ENCODE measurements at regions not wholly inside any gene's neighbourhood (a gene's known extent, or its start where the extent isn't known, plus 50 kb on each side); places are given as distances from the start of the nearest gene placed in this dataset.

- Histone ChIP-seq H2BK15ac (ENCODE audit: low read length) (no peak overlapping the region), H3K36me3 (replicated peaks in 1 of 2; ENCODE audit: control insufficient read depth in 2 of 2, insufficient read depth in 2 of 2, low read length in 2 of 2) (no peaks in the 10 kb centered on the region), H3K9ac (ENCODE audit: low read depth, low read length, poor library complexity) (no peak overlapping the region), H3K4me3 (ENCODE audit: low read length in 2 of 2) (no peak overlapping the region), H3K14ac (ENCODE audit: low read length) (no peak overlapping the region), H3K4ac (ENCODE audit: low read length) (no peak overlapping the region), H3K79me1 (ENCODE audit: low read depth, low read length) (no peaks in the 10 kb centered on the region), H3K4me2 (ENCODE audit: insufficient read depth, low read length, poor library complexity, severe bottlenecking) (no peak overlapping the region), H2BK120ac (ENCODE audit: low read depth, low read length) (no peak overlapping the region), H3K23ac (ENCODE audit: low read depth, low read length, poor library complexity) (no peak overlapping the region), H2AFZ (ENCODE audit: low read length) (no peak overlapping the region), H3K4me1 (ENCODE audit: control insufficient read depth in 2 of 2, insufficient read depth in 1 of 2, low read depth in 1 of 2, low read length in 2 of 2) (no peaks in the 10 kb centered on the region), H2BK12ac (ENCODE audit: low read length) (no peak overlapping the region), H4K91ac (ENCODE audit: low read depth, low read length, poor library complexity) (no peak overlapping the region), H3K18ac (ENCODE audit: low read length) (no peak overlapping the region), H3K27me3 (ENCODE audit: control insufficient read depth in 3 of 3, insufficient read depth in 3 of 3, low read depth in 1 of 3, low read length in 3 of 3) (no peaks in the 10 kb centered on the region), H3K9me3 (replicated peaks in 1 of 2; ENCODE audit: control insufficient read depth in 2 of 2, insufficient read depth in 1 of 2, low read depth in 1 of 2, low read length in 2 of 2) (no peaks in the 10 kb centered on the region), H3K27ac (replicated peaks; ENCODE audit: low read length) (no peak overlapping the region), H2AK5ac (ENCODE audit: low read depth, low read length) (no peak overlapping the region), H4K8ac (ENCODE audit: low read depth, low read length) (no peak overlapping the region), H2BK5ac (ENCODE audit: low read length) (no peak overlapping the region)
- DNase-seq (ENCODE audit: low spot score), result no peak
- no CpG with 5 or more reads among the region's 3 CpGs for WGBS, 2 donors (ENCODE audit: extremely low coverage in 2 of 2, insufficient read length in 2 of 2, insufficient replicate concordance in 1 of 2)
Observed at GRCh38 chr2:156704617-156705016, 268.4 kb downstream of the GPD2 start.

- Histone ChIP-seq H3K4me1 (ENCODE audit: control insufficient read depth in 2 of 2, insufficient read depth in 1 of 2, low read depth in 1 of 2, low read length in 2 of 2) (no peaks in the 10 kb centered on the region), H3K27ac (replicated peaks; ENCODE audit: low read length) (no peak overlapping the region), H2BK120ac (ENCODE audit: low read depth, low read length) (no peak overlapping the region), H3K79me1 (ENCODE audit: low read depth, low read length) (no peaks in the 10 kb centered on the region), H3K4me3 (ENCODE audit: low read length in 2 of 2) (no peak overlapping the region), H3K23ac (ENCODE audit: low read depth, low read length, poor library complexity) (no peak overlapping the region), H3K9ac (ENCODE audit: low read depth, low read length, poor library complexity) (no peak overlapping the region), H3K4ac (ENCODE audit: low read length) (no peak overlapping the region), H3K18ac (ENCODE audit: low read length) (no peak overlapping the region), H3K36me3 (replicated peaks in 1 of 2; ENCODE audit: control insufficient read depth in 2 of 2, insufficient read depth in 2 of 2, low read length in 2 of 2) (no peaks in the 10 kb centered on the region), H3K4me2 (ENCODE audit: insufficient read depth, low read length, poor library complexity, severe bottlenecking) (no peak overlapping the region), H2BK12ac (ENCODE audit: low read length) (no peak overlapping the region), H3K27me3 (ENCODE audit: control insufficient read depth in 3 of 3, insufficient read depth in 3 of 3, low read depth in 1 of 3, low read length in 3 of 3) (no peaks in the 10 kb centered on the region), H3K9me3 (replicated peaks in 1 of 2; ENCODE audit: control insufficient read depth in 2 of 2, insufficient read depth in 1 of 2, low read depth in 1 of 2, low read length in 2 of 2) (no peaks in the 10 kb centered on the region), H2BK5ac (ENCODE audit: low read length) (no peak overlapping the region), H2AFZ (ENCODE audit: low read length) (no peak overlapping the region), H2AK5ac (ENCODE audit: low read depth, low read length) (no peak overlapping the region), H4K91ac (ENCODE audit: low read depth, low read length, poor library complexity) (no peak overlapping the region), H2BK15ac (ENCODE audit: low read length) (no peak overlapping the region), H4K8ac (ENCODE audit: low read depth, low read length) (no peak overlapping the region), H3K14ac (ENCODE audit: low read length) (no peak overlapping the region)
- no peak for DNase-seq (ENCODE audit: low spot score)
- no CpG with 5 or more reads among the region's 2 CpGs for WGBS, 2 donors (ENCODE audit: extremely low coverage in 2 of 2, insufficient read length in 2 of 2, insufficient replicate concordance in 1 of 2)
Observed at GRCh38 chr2:156706576-156706975, 270.4 kb downstream of the GPD2 start.

DNA sequence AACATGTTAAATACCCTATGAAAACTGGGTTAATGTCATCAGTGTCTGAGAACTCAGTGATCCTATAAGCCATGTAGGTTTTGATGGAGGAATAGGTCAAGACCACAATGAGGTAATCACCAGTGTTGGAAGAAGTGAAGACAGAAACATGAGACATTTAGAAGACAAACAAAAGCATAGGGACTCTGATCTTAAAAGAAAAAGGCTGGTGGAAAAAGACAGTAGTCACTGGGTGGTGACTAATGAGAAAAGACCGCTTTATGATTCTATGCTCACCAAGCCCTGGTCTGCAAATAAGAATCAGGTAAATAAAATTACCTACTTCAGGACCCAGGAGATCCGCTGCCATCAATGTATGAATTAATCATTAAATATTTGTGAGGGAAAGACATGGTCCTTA lies 271.9 kb downstream of the GPD2 start:
- Histone ChIP-seq H2BK15ac (ENCODE audit: low read length) (no peak overlapping the region), H3K9ac (ENCODE audit: low read depth, low read length, poor library complexity) (no peak overlapping the region), H2BK120ac (ENCODE audit: low read depth, low read length) (no peak overlapping the region), H2BK12ac (ENCODE audit: low read length) (no peak overlapping the region), H2AFZ (ENCODE audit: low read length) (no peak overlapping the region), H3K9me3 (replicated peaks in 1 of 2; ENCODE audit: control insufficient read depth in 2 of 2, insufficient read depth in 1 of 2, low read depth in 1 of 2, low read length in 2 of 2) (no peaks in the 10 kb centered on the region), H2BK5ac (ENCODE audit: low read length) (no peak overlapping the region), H3K4me1 (ENCODE audit: control insufficient read depth in 2 of 2, insufficient read depth in 1 of 2, low read depth in 1 of 2, low read length in 2 of 2) (no peaks in the 10 kb centered on the region), H3K27me3 (ENCODE audit: control insufficient read depth in 3 of 3, insufficient read depth in 3 of 3, low read depth in 1 of 3, low read length in 3 of 3) (no peaks in the 10 kb centered on the region), H3K23ac (ENCODE audit: low read depth, low read length, poor library complexity) (no peak overlapping the region), H4K91ac (ENCODE audit: low read depth, low read length, poor library complexity) (no peak overlapping the region), H4K8ac (ENCODE audit: low read depth, low read length) (no peak overlapping the region), H3K79me1 (ENCODE audit: low read depth, low read length) (no peaks in the 10 kb centered on the region), H3K36me3 (replicated peaks in 1 of 2; ENCODE audit: control insufficient read depth in 2 of 2, insufficient read depth in 2 of 2, low read length in 2 of 2) (no peaks in the 10 kb centered on the region), H3K27ac (replicated peaks; ENCODE audit: low read length) (no peak overlapping the region), H3K18ac (ENCODE audit: low read length) (no peak overlapping the region), H3K4me2 (ENCODE audit: insufficient read depth, low read length, poor library complexity, severe bottlenecking) (no peak overlapping the region), H3K4me3 (ENCODE audit: low read length in 2 of 2) (no peak overlapping the region), H2AK5ac (ENCODE audit: low read depth, low read length) (no peak overlapping the region), H3K4ac (ENCODE audit: low read length) (no peak overlapping the region), H3K14ac (ENCODE audit: low read length) (no peak overlapping the region)
- no CpG with 5 or more reads among the region's 2 CpGs for WGBS, 2 donors (ENCODE audit: extremely low coverage in 2 of 2, insufficient read length in 2 of 2, insufficient replicate concordance in 1 of 2)
- no peak for DNase-seq (ENCODE audit: low spot score)

DNA sequence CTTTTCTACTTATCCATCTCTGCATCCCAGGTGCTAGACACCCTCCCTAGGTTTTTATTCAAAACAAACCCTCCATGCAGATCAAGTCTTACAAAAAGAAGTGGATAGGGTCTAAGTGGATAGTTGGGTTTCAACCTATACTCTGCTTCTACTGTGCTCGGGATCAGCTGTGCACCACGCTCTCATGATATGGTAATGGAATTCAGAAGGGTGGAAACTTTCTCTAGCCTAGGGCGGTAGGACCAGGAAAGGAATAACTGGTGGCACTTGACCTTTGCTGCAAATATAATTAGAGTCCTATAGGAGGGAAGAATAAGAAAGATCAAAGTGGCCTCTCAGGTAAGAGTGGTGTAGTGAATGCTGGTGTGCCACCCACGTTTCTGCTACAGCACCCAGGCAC lies 272.9 kb downstream of the GPD2 start:
- DNase-seq (ENCODE audit: low spot score), result no peak
- Histone ChIP-seq H3K4me3 (ENCODE audit: low read length in 2 of 2) (no peak overlapping the region), H4K8ac (ENCODE audit: low read depth, low read length) (no peak overlapping the region), H3K4me2 (ENCODE audit: insufficient read depth, low read length, poor library complexity, severe bottlenecking) (no peak overlapping the region), H3K14ac (ENCODE audit: low read length) (no peak overlapping the region), H2BK120ac (ENCODE audit: low read depth, low read length) (no peak overlapping the region), H4K91ac (ENCODE audit: low read depth, low read length, poor library complexity) (no peak overlapping the region), H3K4ac (ENCODE audit: low read length) (no peak overlapping the region), H2AFZ (ENCODE audit: low read length) (no peak overlapping the region), H3K9me3 (replicated peaks in 1 of 2; ENCODE audit: control insufficient read depth in 2 of 2, insufficient read depth in 1 of 2, low read depth in 1 of 2, low read length in 2 of 2) (no peaks in the 10 kb centered on the region), H3K4me1 (ENCODE audit: control insufficient read depth in 2 of 2, insufficient read depth in 1 of 2, low read depth in 1 of 2, low read length in 2 of 2) (no peaks in the 10 kb centered on the region), H2AK5ac (ENCODE audit: low read depth, low read length) (no peak overlapping the region), H3K23ac (ENCODE audit: low read depth, low read length, poor library complexity) (no peak overlapping the region), H3K79me1 (ENCODE audit: low read depth, low read length) (no peaks in the 10 kb centered on the region), H2BK5ac (ENCODE audit: low read length) (no peak overlapping the region), H3K27ac (replicated peaks; ENCODE audit: low read length) (no peak overlapping the region), H3K18ac (ENCODE audit: low read length) (no peak overlapping the region), H3K27me3 (ENCODE audit: control insufficient read depth in 3 of 3, insufficient read depth in 3 of 3, low read depth in 1 of 3, low read length in 3 of 3) (no peaks in the 10 kb centered on the region), H3K36me3 (replicated peaks in 1 of 2; ENCODE audit: control insufficient read depth in 2 of 2, insufficient read depth in 2 of 2, low read length in 2 of 2) (no peaks in the 10 kb centered on the region), H2BK12ac (ENCODE audit: low read length) (no peak overlapping the region), H3K9ac (ENCODE audit: low read depth, low read length, poor library complexity) (no peak overlapping the region), H2BK15ac (ENCODE audit: low read length) (no peak overlapping the region)
- no CpG with 5 or more reads among the region's 4 CpGs for WGBS, 2 donors (ENCODE audit: extremely low coverage in 2 of 2, insufficient read length in 2 of 2, insufficient replicate concordance in 1 of 2)
